Body of pancreas (tissue), 4 donors: ENCODE measurements at regions not wholly inside any gene's neighbourhood (a gene's known extent, or its start where the extent isn't known, plus 50 kb on each side); places are given as distances from the start of the nearest gene placed in this dataset.

ENCODE experiments used
- CTCF ChIP-seq, 7 experiments: fragments of 450-650 bp in 4 of 7; fragments of 200-600 bp in 3 of 7; sonication (generic) in 3 of 7; IDR thresholded peaks; one replicate each; pipeline ENCODE4 v1.5.1; 2016 to 2019; ENCODE audit warnings: antibody characterized with exemption in 7 of 7
- POLR2A ChIP-seq, 3 donors: fragments of 450-650 bp; IDR thresholded peaks; one replicate each; pipeline ENCODE4 v1.6.1; 2016; ENCODE audit warnings: antibody characterized with exemption in 3 of 3, mild to moderate bottlenecking in 2 of 3

GRCh38 chr11:95453616-95454171, 222.7 kb upstream of the SESN3 start:
- no peak for TF ChIP-seq CTCF (IDR thresholded peaks at IDR 0.05)
- no peak for TF ChIP-seq POLR2A (IDR thresholded peaks at IDR 0.05)
